Nephron (organoid): ENCODE measurements at regions not wholly inside any gene's neighbourhood (a gene's known extent, or its start where the extent isn't known, plus 50 kb on each side); places are given as distances from the start of the nearest gene placed in this dataset.
"Not testable (repeated sequence)": the region's sequence is repeated elsewhere in the genome, so short reads cannot be mapped to it uniquely, and the experiment has no call there.

Experiments
- H3K27ac Mint-ChIP-seq, 3 experiments: 2 replicates each; pipeline ENCODE4 v1.8.0; 2020; ENCODE audit warnings: mixed read lengths in 3 of 3, mild to moderate bottlenecking in 2 of 3, moderate library complexity in 1 of 3
- H3K27me3 Mint-ChIP-seq: 2 replicates; pipeline ENCODE4 v1.8.0; 2021; ENCODE audit warnings: low read depth, mild to moderate bottlenecking, moderate library complexity, mixed read lengths
- H3K36me3 Mint-ChIP-seq: 2 replicates; pipeline ENCODE4 v1.8.0; 2020; ENCODE audit warnings: low read depth, mixed read lengths
- H3K4me1 Mint-ChIP-seq: 2 replicates; pipeline ENCODE4 v1.8.0; 2020; ENCODE audit warnings: mixed read lengths
- H3K4me3 Mint-ChIP-seq, 3 experiments: 2 replicates each; pipeline ENCODE4 v1.8.0; 2020; ENCODE audit warnings: mild to moderate bottlenecking in 3 of 3, mixed read lengths in 3 of 3, moderate library complexity in 2 of 3
- H3K9me3 Mint-ChIP-seq: 2 replicates; pipeline ENCODE4 v1.8.0; 2020; ENCODE audit warnings: mixed read lengths
- CTCF ChIP-seq, 3 experiments: fragments of 200-600 bp; sonication (generic); IDR thresholded peaks; one replicate each; pipeline ENCODE4 v1.5.0; 2021; ENCODE audit warnings: antibody characterized with exemption in 3 of 3; ENCODE audit not compliant: unreplicated experiment in 3 of 3

- Mint-ChIP-seq H3K4me3 (no peak overlapping the region), H3K9me3 (no peaks in the 10 kb centered on the region), H3K36me3 (no peaks in the 10 kb centered on the region), H3K4me1 (no peaks in the 10 kb centered on the region), H3K27me3 (no peaks in the 10 kb centered on the region), H3K27ac (peak overlapping the region in 1 of 3 experiments; percentile 16)
- no peak for TF ChIP-seq CTCF (IDR thresholded peaks at IDR 0.05; ENCODE audit: unreplicated experiment in 3 of 3)
Measured at GRCh38 chr11:66789097-66789890, 53.9 kb upstream of the RCE1 start.

DNA sequence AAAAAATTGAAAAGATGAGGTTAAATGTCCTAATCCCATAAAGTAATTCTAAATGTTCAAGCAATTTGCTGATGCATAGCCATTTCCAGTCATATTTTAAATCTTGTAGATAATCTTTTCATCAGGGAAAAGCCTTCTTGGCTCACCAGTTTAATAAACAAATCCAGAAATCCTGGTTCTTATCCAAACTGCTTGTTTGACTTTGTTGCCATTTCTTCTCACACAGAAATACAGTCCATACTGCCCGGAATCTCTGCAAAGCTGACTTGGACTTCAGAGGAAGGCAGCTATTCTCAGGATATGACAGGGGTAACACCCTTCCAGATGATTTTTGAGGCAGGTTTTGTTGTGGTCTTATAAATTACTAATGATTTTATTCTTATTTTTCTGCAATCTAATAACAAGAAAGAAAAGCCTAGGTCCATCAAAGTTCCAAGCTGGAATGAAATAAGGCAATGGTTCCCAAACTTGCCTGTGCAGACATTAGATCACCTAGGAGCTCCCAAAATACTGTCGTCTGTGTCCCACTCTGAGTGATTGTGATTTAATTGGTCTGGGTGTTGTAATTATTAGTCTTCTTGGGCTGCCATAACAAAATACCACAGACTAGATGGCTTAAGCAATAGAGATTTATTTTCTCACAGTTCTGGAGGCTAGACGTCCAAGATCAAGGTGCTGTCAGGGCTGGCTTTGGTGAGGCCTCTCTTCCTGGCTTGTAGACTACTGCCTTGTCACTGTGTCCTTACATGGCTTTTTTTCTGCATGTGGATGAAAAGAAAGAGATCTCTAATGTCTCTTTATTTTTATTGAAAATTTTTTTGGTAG is 55.1 kb upstream of the RCE1 start:
- no peaks in the 10 kb centered on the region for H3K27me3 Mint-ChIP-seq
- no peak overlapping the region for H3K4me3 Mint-ChIP-seq
- H3K27ac Mint-ChIP-seq: no peak overlapping the region
- H3K36me3 Mint-ChIP-seq: no peaks in the 10 kb centered on the region
- H3K4me1 Mint-ChIP-seq: no peaks in the 10 kb centered on the region
- no peak for TF ChIP-seq CTCF (IDR thresholded peaks at IDR 0.05; ENCODE audit: unreplicated experiment in 3 of 3)
- no peaks in the 10 kb centered on the region for H3K9me3 Mint-ChIP-seq

DNA sequence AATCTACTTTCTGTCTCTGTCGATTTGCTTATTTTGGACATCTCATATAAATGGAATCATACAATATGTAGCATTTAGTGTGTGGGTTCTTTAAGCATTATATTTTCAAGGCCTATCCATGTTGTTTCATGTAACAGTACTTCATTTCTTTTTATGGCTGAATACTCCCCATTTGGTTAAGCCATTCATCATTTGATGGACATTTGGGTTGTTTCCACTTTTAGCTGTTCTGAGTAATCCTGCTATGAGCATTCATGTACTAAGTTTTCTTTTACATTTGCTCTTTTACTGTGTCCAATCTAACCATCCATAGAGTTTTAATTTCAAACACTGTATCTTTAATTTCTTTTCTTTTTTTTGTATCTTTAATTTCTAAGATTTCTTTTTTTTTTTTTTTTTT is 55.6 kb upstream of the SPTBN2 start:
- Mint-ChIP-seq H3K4me1 (no peaks in the 10 kb centered on the region), H3K27ac (no peak overlapping the region), H3K4me3 (no peak overlapping the region), H3K27me3 (no peaks in the 10 kb centered on the region), H3K9me3 (no peaks in the 10 kb centered on the region), H3K36me3 (peaks cover 4% of the 10 kb centered on the region)
- TF ChIP-seq CTCF (IDR thresholded peaks at IDR 0.05; ENCODE audit: unreplicated experiment in 3 of 3): no peak

DNA sequence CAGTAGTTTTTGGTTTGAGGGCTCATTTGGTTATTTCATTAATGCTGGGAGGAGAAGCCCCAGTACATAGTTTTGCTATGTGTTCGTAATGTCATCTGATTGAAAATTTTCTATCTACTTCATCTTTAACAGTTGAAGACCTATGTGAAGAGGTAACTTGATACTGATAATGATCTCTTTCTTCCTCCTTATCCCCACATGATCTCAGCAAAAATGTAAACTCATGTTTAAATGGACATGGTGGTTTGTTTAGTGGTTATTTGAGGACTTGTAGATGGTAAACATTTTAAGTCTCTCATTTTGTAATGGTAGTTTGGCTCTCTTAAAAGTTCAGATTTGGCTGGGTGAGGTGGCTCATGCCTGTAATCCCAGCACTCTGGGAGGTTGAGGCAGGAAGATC is 53.7 kb upstream of the SPTBN2 start:
- H3K36me3 Mint-ChIP-seq: peaks cover 4% of the 10 kb centered on the region
- H3K27ac Mint-ChIP-seq: no peak overlapping the region
- no peaks in the 10 kb centered on the region for H3K27me3 Mint-ChIP-seq
- H3K4me1 Mint-ChIP-seq: no peaks in the 10 kb centered on the region
- H3K9me3 Mint-ChIP-seq: no peaks in the 10 kb centered on the region
- no peak for TF ChIP-seq CTCF (IDR thresholded peaks at IDR 0.05; ENCODE audit: unreplicated experiment in 3 of 3)
- H3K4me3 Mint-ChIP-seq: no peak overlapping the region

- H3K27ac Mint-ChIP-seq, H3K36me3 Mint-ChIP-seq, H3K9me3 Mint-ChIP-seq, H3K27me3 Mint-ChIP-seq, H3K4me3 Mint-ChIP-seq, H3K4me1 Mint-ChIP-seq: not testable (repeated sequence)
Measured at GRCh38 chr11:66779651-66780050, 50.6 kb upstream of the SPTBN2 start.
